Neuronal stem cell (in vitro differentiated cells): ENCODE measurements at regions not wholly inside any gene's neighbourhood (a gene's known extent, or its start where the extent isn't known, plus 50 kb on each side); places are given as distances from the start of the nearest gene placed in this dataset.

Experiments
- DNase-seq: peaks from one replicate; pipeline ENCODE4 v3.0.0-alpha.2; 2013; ENCODE audit warnings: low spot score
- H2AFZ ChIP-seq: one replicate; pipeline ENCODE4 v1.6.1; 2013; ENCODE audit warnings: mild to moderate bottlenecking, low read length, inconsistent platforms
- H2AK5ac ChIP-seq: 2 replicates; pipeline ENCODE4 v1.6.1; 2013; ENCODE audit warnings: low read depth, mild to moderate bottlenecking, inconsistent platforms, low read length, moderate library complexity, mixed read lengths
- H2BK120ac ChIP-seq: 2 replicates; pipeline ENCODE4 v1.6.1; 2013; ENCODE audit warnings: low read depth, mild to moderate bottlenecking, inconsistent platforms, low read length, moderate library complexity, mixed read lengths
- H2BK12ac ChIP-seq: one replicate; pipeline ENCODE4 v1.6.1; 2013; ENCODE audit warnings: low read length, inconsistent platforms
- H2BK15ac ChIP-seq: 2 replicates; pipeline ENCODE4 v1.6.1; 2013; ENCODE audit warnings: mild to moderate bottlenecking, low read length, inconsistent platforms, mixed read lengths
- H2BK5ac ChIP-seq: one replicate; pipeline ENCODE4 v1.6.1; 2013; ENCODE audit warnings: inconsistent platforms, mild to moderate bottlenecking, low read length, moderate library complexity
- H3K14ac ChIP-seq: one replicate; pipeline ENCODE4 v1.6.1; 2013; ENCODE audit warnings: low read length, inconsistent platforms
- H3K18ac ChIP-seq: 2 replicates; pipeline ENCODE4 v1.6.1; 2013; ENCODE audit warnings: low read length, inconsistent platforms
- H3K23ac ChIP-seq: 2 replicates; pipeline ENCODE4 v1.6.1; 2013; ENCODE audit warnings: low read depth, mild to moderate bottlenecking, mixed read lengths, low read length, inconsistent platforms; ENCODE audit not compliant: poor library complexity
- H3K27ac ChIP-seq: replicated peaks from 3 replicates; pipeline ENCODE4 v1.5.1; 2013; ENCODE audit warnings: low read length, inconsistent platforms
- H3K27me3 ChIP-seq, 3 experiments: 2 replicates each; pipeline ENCODE4 v1.6.1; 2013; ENCODE audit warnings: low read length in 3 of 3, mild to moderate bottlenecking in 2 of 3, inconsistent platforms in 1 of 3, low read depth in 1 of 3, mixed read lengths in 1 of 3, moderate library complexity in 1 of 3; ENCODE audit not compliant: control insufficient read depth in 3 of 3, insufficient read depth in 3 of 3
- H3K36me3 ChIP-seq, 2 donors: replicated peaks in 1 of 2; 2 replicates each; pipeline ENCODE4 v1.6.1; 2013; ENCODE audit warnings: low read length in 2 of 2; ENCODE audit not compliant: control insufficient read depth in 2 of 2, insufficient read depth in 2 of 2
- H3K4ac ChIP-seq: 2 replicates; pipeline ENCODE4 v1.6.1; 2013; ENCODE audit warnings: inconsistent platforms, mild to moderate bottlenecking, low read length, moderate library complexity
- H3K4me1 ChIP-seq, 2 donors: 1 replicate in 1 of 2; 2 replicates in 1 of 2; pipeline ENCODE4 v1.6.1; 2013; ENCODE audit warnings: low read length in 2 of 2, low read depth in 1 of 2; ENCODE audit not compliant: control insufficient read depth in 2 of 2, insufficient read depth in 1 of 2
- H3K4me2 ChIP-seq: one replicate; pipeline ENCODE4 v1.6.1; 2013; ENCODE audit warnings: mild to moderate bottlenecking, low read length, inconsistent platforms; ENCODE audit not compliant: insufficient read depth, poor library complexity, severe bottlenecking
- H3K4me3 ChIP-seq, 2 donors: 2 replicates each; pipeline ENCODE4 v1.5.1; 2013; ENCODE audit warnings: low read length in 2 of 2, mild to moderate bottlenecking in 2 of 2, inconsistent platforms in 1 of 2, moderate library complexity in 1 of 2
- H3K79me1 ChIP-seq: one replicate; pipeline ENCODE4 v1.6.1; 2013; ENCODE audit warnings: low read depth, mild to moderate bottlenecking, inconsistent platforms, low read length, moderate library complexity
- H3K9ac ChIP-seq: one replicate; pipeline ENCODE4 v1.6.1; 2013; ENCODE audit warnings: mild to moderate bottlenecking, low read depth, low read length, inconsistent platforms; ENCODE audit not compliant: poor library complexity
- H3K9me3 ChIP-seq, 2 donors: replicated peaks in 1 of 2; 2 replicates each; pipeline versions ENCODE3 to v1.6.1; 2013; ENCODE audit warnings: low read length in 2 of 2, mild to moderate bottlenecking in 2 of 2, inconsistent platforms in 1 of 2, low read depth in 1 of 2, mixed read lengths in 1 of 2, moderate library complexity in 1 of 2; ENCODE audit not compliant: control insufficient read depth in 2 of 2, insufficient read depth in 1 of 2
- H4K8ac ChIP-seq: one replicate; pipeline ENCODE4 v1.6.1; 2013; ENCODE audit warnings: low read depth, mild to moderate bottlenecking, inconsistent platforms, low read length, moderate library complexity
- H4K91ac ChIP-seq: one replicate; pipeline ENCODE4 v1.6.1; 2013; ENCODE audit warnings: low read length, low read depth, mild to moderate bottlenecking, inconsistent platforms; ENCODE audit not compliant: poor library complexity
- WGBS, 2 donors: extraction: QIAGEN DNeasy Blood & Tissue Kit; methylation state at CpG; one replicate each; pipeline ENCODE4 v1.1.7; 2013; ENCODE audit warnings: missing lambda C conversion rate in 2 of 2, mixed read lengths in 1 of 2; ENCODE audit not compliant: insufficient read length in 2 of 2, insufficient replicate concordance in 1 of 2; ENCODE audit errors: extremely low coverage in 2 of 2; 5-methylcytosine and 5-hydroxymethylcytosine counted together

DNA sequence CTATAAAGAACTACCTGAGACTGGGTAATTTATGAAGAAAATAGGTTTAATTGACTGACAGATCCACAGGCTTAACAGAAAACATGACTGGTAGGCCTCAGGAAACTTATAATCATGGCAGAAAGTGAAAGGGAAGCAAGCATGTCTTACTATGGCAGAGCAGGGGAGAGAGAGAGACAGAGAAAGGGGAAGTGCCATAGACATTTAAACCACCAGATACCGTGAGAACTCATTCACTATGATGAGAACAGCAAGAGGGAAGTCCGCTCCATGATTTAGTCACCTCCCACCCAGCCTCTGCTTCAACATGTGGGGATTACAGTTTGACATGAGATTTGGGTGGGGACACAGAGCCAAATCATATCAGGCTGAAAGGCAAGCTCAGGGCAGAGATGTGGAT, 327.1 kb upstream of the DDI1 start:
- no peak for DNase-seq
- WGBS, 2 donors: no CpG with 5 or more reads among the region's 2 CpGs
- H3K9me3 ChIP-seq: peaks cover 0 to 7% of the 10 kb centered on the region in 2 donors
- H3K4me1 ChIP-seq: no peaks in the 10 kb centered on the region
- no peak overlapping the region for H2AFZ ChIP-seq
- H3K79me1 ChIP-seq: no peaks in the 10 kb centered on the region
- no peak overlapping the region for H2BK12ac ChIP-seq
- no peak overlapping the region for H3K18ac ChIP-seq
- no peak overlapping the region for H2BK5ac ChIP-seq
- H3K14ac ChIP-seq: no peak overlapping the region
- no peak overlapping the region for H3K9ac ChIP-seq
- H2BK120ac ChIP-seq: no peak overlapping the region
- no peak overlapping the region for H4K91ac ChIP-seq
- H4K8ac ChIP-seq: no peak overlapping the region
- H3K23ac ChIP-seq: no peak overlapping the region
- no peak overlapping the region for H3K27ac ChIP-seq
- no peak overlapping the region for H3K4me2 ChIP-seq
- no peak overlapping the region for H3K4ac ChIP-seq
- H2AK5ac ChIP-seq: no peak overlapping the region
- no peak overlapping the region for H3K4me3 ChIP-seq
- no peaks in the 10 kb centered on the region for H3K36me3 ChIP-seq
- no peak overlapping the region for H2BK15ac ChIP-seq
- no peaks in the 10 kb centered on the region for H3K27me3 ChIP-seq

DNA sequence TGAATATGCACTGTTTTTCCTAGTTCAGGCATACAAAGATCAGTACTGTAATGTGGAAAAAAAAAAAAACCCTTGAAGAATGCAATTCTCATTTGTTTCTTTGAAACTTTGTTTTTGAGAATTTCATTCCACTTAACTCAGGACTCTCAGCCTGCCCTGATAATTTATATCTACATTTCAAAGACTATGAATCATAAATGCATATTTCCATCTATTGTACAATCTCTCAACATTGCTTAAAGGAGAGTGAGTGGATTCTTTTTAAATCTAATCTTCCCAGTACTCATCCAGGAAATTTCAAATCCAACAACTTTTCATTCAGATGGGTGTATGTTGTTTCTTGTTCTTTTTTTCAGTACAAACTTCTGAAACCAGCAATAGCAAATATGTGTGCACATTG, 322.2 kb upstream of the DDI1 start:
- no peak overlapping the region for H3K4me2 ChIP-seq
- no peak overlapping the region for H2BK120ac ChIP-seq
- no peaks in the 10 kb centered on the region for H3K79me1 ChIP-seq
- no peaks in the 10 kb centered on the region for H3K27me3 ChIP-seq
- H3K14ac ChIP-seq: no peak overlapping the region
- no peak overlapping the region for H4K8ac ChIP-seq
- DNase-seq: no peak
- no peak overlapping the region for H2AK5ac ChIP-seq
- no peak overlapping the region for H3K23ac ChIP-seq
- no peak overlapping the region for H2BK12ac ChIP-seq
- no peak overlapping the region for H3K4me3 ChIP-seq
- no peak overlapping the region for H2BK15ac ChIP-seq
- H3K4ac ChIP-seq: no peak overlapping the region
- no peak overlapping the region for H3K9ac ChIP-seq
- no peak overlapping the region for H4K91ac ChIP-seq
- H2BK5ac ChIP-seq: no peak overlapping the region
- H3K9me3 ChIP-seq: peaks cover 0 to 2% of the 10 kb centered on the region in 2 donors
- H3K4me1 ChIP-seq: no peaks in the 10 kb centered on the region
- no peak overlapping the region for H2AFZ ChIP-seq
- H3K36me3 ChIP-seq: no peaks in the 10 kb centered on the region
- H3K27ac ChIP-seq: no peak overlapping the region
- no peak overlapping the region for H3K18ac ChIP-seq

DNA sequence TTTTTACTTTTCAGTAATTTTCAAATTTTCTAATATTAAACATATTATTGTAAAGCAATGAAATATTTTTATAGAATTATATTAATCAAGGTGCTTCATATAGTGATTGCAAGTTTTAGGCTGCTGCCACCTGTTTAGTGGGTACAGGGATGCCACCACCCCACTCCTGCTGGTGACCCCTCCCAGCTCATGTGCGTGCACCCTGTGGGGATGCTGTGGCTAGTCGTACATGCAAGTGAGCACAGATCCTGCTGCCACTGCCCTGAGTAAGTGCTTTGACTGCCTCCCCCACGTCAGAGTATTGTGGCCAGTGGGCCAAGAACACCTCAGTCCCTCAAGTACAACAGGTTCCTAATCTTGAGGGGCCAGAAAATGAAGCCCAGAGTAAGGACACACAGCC, 320.1 kb upstream of the DDI1 start:
- Histone ChIP-seq H2AFZ (no peak overlapping the region), H3K9me3 (peaks cover 0 to 2% of the 10 kb centered on the region in 2 donors), H3K4me2 (no peak overlapping the region), H2BK12ac (no peak overlapping the region), H3K4ac (no peak overlapping the region), H3K27me3 (no peaks in the 10 kb centered on the region), H3K36me3 (no peaks in the 10 kb centered on the region), H4K91ac (peak overlapping the region; percentile 79), H3K9ac (no peak overlapping the region), H3K79me1 (no peaks in the 10 kb centered on the region), H3K23ac (peak overlapping the region; percentile 35), H3K27ac (no peak overlapping the region), H3K4me3 (no peak overlapping the region), H2AK5ac (no peak overlapping the region), H2BK5ac (no peak overlapping the region), H4K8ac (no peak overlapping the region), H3K18ac (peak overlapping the region; percentile 85), H3K4me1 (no peaks in the 10 kb centered on the region), H2BK15ac (no peak overlapping the region), H2BK120ac (no peak overlapping the region), H3K14ac (peak overlapping the region; percentile 85)
- WGBS, 2 donors: no CpG with 5 or more reads among the region's 3 CpGs
- no peak for DNase-seq

DNA sequence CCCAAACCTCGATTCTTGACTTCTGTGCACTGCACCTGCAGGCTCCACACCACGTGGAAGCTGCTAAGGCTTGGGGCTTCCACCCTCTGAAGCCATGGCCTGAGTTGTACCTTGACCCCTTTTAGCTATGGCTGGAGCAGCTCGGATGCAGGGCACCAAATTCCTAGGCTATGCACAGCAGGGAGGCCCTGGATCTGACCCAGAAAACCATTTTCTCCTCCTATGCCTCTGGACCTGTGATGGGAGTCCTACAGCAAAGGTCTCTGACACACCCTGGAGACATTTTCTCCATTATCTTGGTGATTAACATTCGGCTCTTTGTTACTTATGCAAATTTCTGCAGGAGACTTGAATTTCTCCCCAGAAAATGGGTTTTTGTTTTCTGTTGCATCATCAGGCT, 309.2 kb upstream of the DDI1 start:
- Histone ChIP-seq H3K9me3 (peaks cover 2 to 59% of the 10 kb centered on the region in 2 donors), H3K14ac (no peak overlapping the region)
- WGBS, 2 donors: no CpG with 5 or more reads among the region's 4 CpGs

More for the DNA sequence above, 309.2 kb upstream of the DDI1 start:
- H3K18ac ChIP-seq: no peak overlapping the region
- no peaks in the 10 kb centered on the region for H3K79me1 ChIP-seq
- no peak overlapping the region for H2BK5ac ChIP-seq
- no peak overlapping the region for H2BK15ac ChIP-seq
- no peak for DNase-seq
- H3K4me2 ChIP-seq: no peak overlapping the region
- H3K4me3 ChIP-seq: no peak overlapping the region
- H4K8ac ChIP-seq: no peak overlapping the region
- H2BK120ac ChIP-seq: no peak overlapping the region
- no peak overlapping the region for H3K4ac ChIP-seq
- H3K27ac ChIP-seq: no peak overlapping the region
- H3K27me3 ChIP-seq: no peaks in the 10 kb centered on the region
- H4K91ac ChIP-seq: no peak overlapping the region
- H3K23ac ChIP-seq: no peak overlapping the region
- H2AK5ac ChIP-seq: no peak overlapping the region
- H2AFZ ChIP-seq: no peak overlapping the region
- H3K9ac ChIP-seq: no peak overlapping the region
- no peaks in the 10 kb centered on the region for H3K36me3 ChIP-seq
- no peak overlapping the region for H2BK12ac ChIP-seq
- H3K4me1 ChIP-seq: peaks cover 0 to 21% of the 10 kb centered on the region in 2 donors
